Small intestine (tissue), 7 donors: ENCODE measurements at regions not wholly inside any gene's neighbourhood (a gene's known extent, or its start where the extent isn't known, plus 50 kb on each side); places are given as distances from the start of the nearest gene placed in this dataset.
"Not testable (repeated sequence)": the region's sequence is repeated elsewhere in the genome, so short reads cannot be mapped to it uniquely, and the experiment has no call there.

ENCODE experiments used
- DNase-seq, 2 donors: peaks; one replicate each; pipeline versions ENCODE4 v3.0.0 to v3.0.0-alpha.2; 2013
- FAIRE-seq: peaks from 2 replicates; lab custom pipeline; 2012; peaks lifted over from hg19 to GRCh38; lab: Jason Lieb, UNC
- H3K27ac ChIP-seq, 3 donors: one replicate each; pipeline ENCODE4 v1.5.1; 2013; ENCODE audit warnings: low read length in 2 of 3, mild to moderate bottlenecking in 2 of 3, control low read depth in 1 of 3, inconsistent platforms in 1 of 3, low read depth in 1 of 3, moderate library complexity in 1 of 3
- H3K27me3 ChIP-seq, 3 donors: one replicate each; pipeline ENCODE4 v1.6.1; 2013; ENCODE audit warnings: low read length in 3 of 3, inconsistent platforms in 1 of 3; ENCODE audit not compliant: control insufficient read depth in 3 of 3, insufficient read depth in 3 of 3
- H3K36me3 ChIP-seq, 3 donors: one replicate each; pipeline ENCODE4 v1.6.1; 2013; ENCODE audit warnings: low read length in 3 of 3, inconsistent platforms in 1 of 3, low read depth in 1 of 3, mild to moderate bottlenecking in 1 of 3, moderate library complexity in 1 of 3; ENCODE audit not compliant: control insufficient read depth in 3 of 3, insufficient read depth in 2 of 3
- H3K4me1 ChIP-seq, 3 donors: one replicate each; pipeline ENCODE4 v1.6.1; 2013; ENCODE audit warnings: low read length in 2 of 3, inconsistent platforms in 1 of 3, low read depth in 1 of 3, mild to moderate bottlenecking in 1 of 3, moderate library complexity in 1 of 3; ENCODE audit not compliant: control insufficient read depth in 3 of 3, insufficient read depth in 2 of 3
- H3K4me3 ChIP-seq, 3 donors: one replicate each; pipeline ENCODE4 v1.5.1; 2013; ENCODE audit warnings: low read length in 3 of 3, control low read depth in 1 of 3, inconsistent platforms in 1 of 3, low read depth in 1 of 3, mild to moderate bottlenecking in 1 of 3, moderate library complexity in 1 of 3
- H3K9me3 ChIP-seq, 2 donors: one replicate each; pipeline ENCODE4 v1.6.1; 2013; ENCODE audit warnings: low read depth in 1 of 2, low read length in 1 of 2; ENCODE audit not compliant: control insufficient read depth in 2 of 2, insufficient read depth in 1 of 2
- WGBS, 3 donors: extraction: QIAGEN DNeasy Blood & Tissue Kit; methylation state at CpG; one replicate each; pipeline ENCODE4 v1.1.7; 2013; 5-methylcytosine and 5-hydroxymethylcytosine counted together
- donor health status: healthy with polysubstance abuse.
- donor health status: control.
- donor health status: control.
- donor health status: Bipolar disorder and iron deficiency.
- donor health status: healthy.

DNA sequence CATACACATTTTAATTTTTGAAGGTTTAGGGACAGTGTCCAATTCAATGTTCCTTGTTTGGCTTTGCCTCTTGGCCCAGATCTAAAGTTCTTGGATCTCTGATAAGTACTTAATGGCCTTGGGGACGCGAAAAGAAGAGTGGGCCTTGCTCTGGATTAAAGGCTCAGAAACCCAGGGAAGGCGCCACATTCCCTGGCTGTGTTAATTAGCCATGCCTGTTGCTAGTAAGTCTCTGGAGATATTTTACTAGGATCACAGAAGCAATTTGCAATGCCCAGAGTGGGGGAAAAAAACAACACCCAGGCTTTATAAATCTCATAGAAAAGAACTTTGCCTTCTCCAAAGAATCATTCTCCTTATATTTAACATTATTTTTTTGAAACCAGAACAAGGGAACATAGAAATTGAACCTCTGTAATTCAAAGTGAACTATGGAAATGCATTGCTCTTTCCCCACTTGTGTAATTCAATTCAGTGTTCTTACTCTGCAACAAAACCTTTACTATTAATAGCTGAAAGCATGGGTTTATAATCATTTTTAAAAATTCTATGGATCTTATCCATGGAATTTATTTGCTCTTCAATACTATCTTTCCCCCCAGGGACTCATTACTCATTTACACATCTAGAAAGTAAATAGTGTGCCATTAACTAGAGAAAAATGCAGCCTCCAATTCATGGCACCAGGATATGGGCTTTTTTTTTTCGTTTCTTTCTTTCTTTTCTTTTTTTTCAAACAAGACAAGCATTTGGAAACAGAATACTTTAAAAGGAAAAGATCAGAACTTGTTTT is 172.2 kb upstream of the ANKRD55 start:
- DNase-seq (peak in 1 of 2 donors; percentile 33), FAIRE-seq (no peak)
- Histone ChIP-seq H3K27ac (peak overlapping the region in 1 of 3 donors; percentile 26), H3K27me3 (no peaks in the 10 kb centered on the region), H3K4me3 (no peak overlapping the region), H3K4me1 (peaks cover 0 to 38% (median 0%) of the 10 kb centered on the region in 3 donors), H3K36me3 (no peaks in the 10 kb centered on the region), H3K9me3 (no peaks in the 10 kb centered on the region)
- 64 to 84% (median 83%) methylated on average over 4 of the region's 4 CpGs for WGBS, 3 donors

DNA sequence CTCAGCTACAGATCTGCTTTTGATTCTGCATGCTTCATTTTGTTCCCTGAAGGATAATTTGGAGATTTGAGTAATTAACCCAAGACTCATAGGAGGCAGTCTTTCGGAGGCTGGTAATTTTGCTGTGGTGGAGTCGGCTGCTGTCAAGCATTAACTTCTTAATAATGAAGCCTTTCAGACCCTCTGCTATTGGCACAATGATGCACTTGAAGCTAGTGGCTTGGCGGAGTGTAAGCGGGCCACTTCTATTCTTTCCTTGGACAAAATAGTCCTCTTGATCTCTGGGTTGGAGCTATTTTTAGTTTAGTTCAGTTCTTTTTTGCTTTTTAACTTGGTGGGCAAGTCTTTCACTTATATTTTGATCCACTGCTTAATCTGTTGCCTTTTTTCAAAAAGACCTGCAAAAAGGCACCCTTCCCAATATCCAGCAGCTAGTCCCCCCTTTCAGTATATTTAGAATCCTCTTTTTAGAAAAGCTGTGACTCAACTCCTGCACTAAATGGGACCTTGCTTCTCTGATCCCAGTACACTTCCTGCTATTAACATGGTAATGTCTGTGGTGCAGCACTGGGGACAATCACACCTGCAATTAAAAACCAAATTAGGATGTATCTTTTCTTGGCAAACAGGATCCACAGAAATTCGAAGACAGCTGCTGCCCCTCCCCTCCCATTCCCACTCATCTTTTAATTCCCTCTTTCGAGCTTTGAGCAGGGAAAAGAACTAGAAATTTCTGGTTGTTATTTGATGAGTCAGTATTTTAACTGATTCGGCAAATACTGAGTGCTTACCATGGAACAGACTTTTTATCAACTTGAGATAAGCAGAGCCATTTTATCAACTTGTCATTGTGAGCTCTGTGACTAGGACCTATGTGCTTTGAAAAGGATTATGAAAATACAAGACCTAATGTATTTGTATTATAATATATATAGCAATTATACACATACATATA is 169.4 kb upstream of the ANKRD55 start:
- Histone ChIP-seq H3K4me1 (peaks cover 0 to 24% (median 0%) of the 10 kb centered on the region in 3 donors), H3K27me3 (no peaks in the 10 kb centered on the region), H3K4me3 (no peak overlapping the region), H3K9me3 (no peaks in the 10 kb centered on the region), H3K27ac (peak overlapping the region in 1 of 3 donors; percentile 35), H3K36me3 (no peaks in the 10 kb centered on the region)
- 60 to 63% (median 61%) methylated on average over 7 of the region's 7 CpGs for WGBS, 3 donors
- DNase-seq (peak; percentile 32 to 35), FAIRE-seq (no peak)

DNA sequence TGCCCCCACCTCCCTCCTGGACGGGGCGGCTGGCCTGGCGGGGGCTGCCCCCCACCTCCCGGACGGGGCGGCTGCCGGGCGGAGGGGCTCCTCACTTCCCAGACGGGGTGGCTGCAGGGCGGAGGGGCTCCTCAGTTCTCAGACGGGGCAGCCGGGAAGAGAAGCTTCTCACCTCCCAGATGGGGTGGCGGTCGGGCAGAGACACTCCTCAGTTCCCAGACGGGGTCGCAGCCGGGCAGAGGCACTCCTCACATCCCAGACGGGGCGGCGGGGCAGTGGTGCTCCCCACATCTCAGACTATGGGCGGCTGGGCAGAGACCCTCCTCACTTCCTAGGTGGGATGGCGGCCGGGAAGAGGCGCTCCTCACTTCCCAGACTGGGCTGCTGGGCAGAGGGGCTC is 164.7 kb upstream of the ANKRD55 start:
- not testable (repeated sequence) for H3K9me3 ChIP-seq, H3K36me3 ChIP-seq
- 96 to 98% (median 97%) methylated on average over 11 to 24 of the region's 24 CpGs for WGBS, 3 donors

DNA sequence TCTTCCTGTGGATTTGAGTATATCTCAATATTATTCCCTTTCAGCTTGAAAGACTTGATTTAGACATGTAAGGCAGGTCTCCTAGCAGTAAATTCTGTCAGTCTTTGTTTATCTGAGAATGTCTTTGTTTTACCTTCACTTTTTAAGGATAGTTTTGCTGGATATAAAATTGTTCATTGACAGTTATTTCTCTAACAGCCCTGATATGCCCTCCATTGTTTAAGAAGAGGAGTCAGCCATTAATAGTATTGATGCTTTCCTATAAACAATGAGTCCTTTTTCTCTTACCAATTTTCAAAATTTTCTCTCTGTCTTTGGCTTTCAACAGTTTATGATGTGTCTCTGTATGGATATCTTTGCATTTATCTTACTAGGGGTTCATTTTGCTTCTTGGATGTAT is 163.5 kb upstream of the ANKRD55 start:
- Histone ChIP-seq H3K9me3 (peaks cover 0 to 6% of the 10 kb centered on the region in 2 donors), H3K27me3 (no peaks in the 10 kb centered on the region), H3K4me1 (no peaks in the 10 kb centered on the region), H3K36me3 (no peaks in the 10 kb centered on the region), H3K4me3 (no peak overlapping the region), H3K27ac (no peak overlapping the region)
- peak; percentile 53 for FAIRE-seq
- no peak for DNase-seq

More for the DNA sequence above, 164.7 kb upstream of the ANKRD55 start:
- H3K4me3 ChIP-seq, DNase-seq, H3K27ac ChIP-seq, H3K27me3 ChIP-seq, H3K4me1 ChIP-seq, FAIRE-seq: not testable (repeated sequence)

DNA sequence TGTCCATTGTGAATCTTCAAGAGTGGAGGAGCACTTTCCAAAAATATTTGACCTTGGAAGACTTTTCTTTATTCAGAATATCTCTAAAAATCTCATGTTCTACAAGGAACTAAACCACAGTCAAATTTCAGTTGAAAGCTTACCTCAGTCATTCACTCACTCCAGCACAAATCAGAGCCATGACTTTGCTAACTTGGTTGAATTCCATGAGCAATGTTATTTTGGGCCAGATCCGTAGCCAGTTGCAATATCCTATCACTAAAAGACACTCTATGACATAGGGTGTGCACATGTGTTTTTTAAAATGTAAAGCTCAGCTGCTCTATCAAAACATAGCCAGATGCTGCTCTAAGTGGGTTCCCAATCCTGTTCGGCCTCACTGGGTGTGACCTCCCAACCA is 156.1 kb upstream of the ANKRD55 start:
- Histone ChIP-seq H3K27me3 (no peaks in the 10 kb centered on the region), H3K27ac (no peak overlapping the region), H3K4me3 (no peak overlapping the region), H3K4me1 (no peaks in the 10 kb centered on the region), H3K36me3 (no peaks in the 10 kb centered on the region), H3K9me3 (peaks cover 0 to 12% of the 10 kb centered on the region in 2 donors)
- DNase-seq, result no peak
- FAIRE-seq, result no peak
- 89 to 94% (median 91%) methylated on average over 2 of the region's 2 CpGs for WGBS, 3 donors

- Histone ChIP-seq H3K4me1 (no peaks in the 10 kb centered on the region), H3K9me3 (peaks cover 0 to 10% of the 10 kb centered on the region in 2 donors), H3K27ac (no peak overlapping the region), H3K36me3 (no peaks in the 10 kb centered on the region), H3K4me3 (no peak overlapping the region), H3K27me3 (no peaks in the 10 kb centered on the region)
- no peak for DNase-seq
- 93 to 95% (median 95%) methylated on average over 1 of the region's 1 CpG for WGBS, 3 donors
- FAIRE-seq, result no peak
Observed at GRCh38 chr5:56388229-56388985, 155.3 kb upstream of the ANKRD55 start.

DNA sequence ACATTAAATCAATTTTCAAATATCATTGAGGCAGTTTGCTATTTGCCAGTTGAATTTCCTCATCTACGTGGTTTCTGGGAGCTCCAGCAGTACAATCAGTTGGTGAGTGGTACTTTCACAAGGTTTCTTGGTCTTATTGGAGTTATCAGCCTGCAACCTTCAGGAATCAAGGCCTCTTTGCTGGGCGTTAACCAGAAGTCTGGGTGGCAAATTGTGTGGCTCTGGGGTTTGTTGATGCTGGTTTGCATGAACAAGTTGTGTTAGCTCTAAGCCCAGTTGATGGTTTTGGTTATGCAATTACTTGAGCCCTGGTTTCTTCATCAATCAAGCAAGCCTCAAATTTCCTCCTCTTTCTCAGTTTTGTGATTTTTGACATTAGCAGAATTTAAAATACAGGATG is 152.9 kb upstream of the ANKRD55 start:
- Histone ChIP-seq H3K27me3 (no peaks in the 10 kb centered on the region), H3K4me3 (no peak overlapping the region), H3K4me1 (no peaks in the 10 kb centered on the region), H3K36me3 (no peaks in the 10 kb centered on the region), H3K9me3 (peaks cover 0 to 10% of the 10 kb centered on the region in 2 donors), H3K27ac (no peak overlapping the region)
- DNase-seq (no peak), FAIRE-seq (no peak)
- 75 to 88% (median 75%) methylated on average over 2 of the region's 2 CpGs for WGBS, 3 donors

- WGBS, 3 donors, result 84 to 88% (median 86%) methylated on average over 12 of the region's 12 CpGs
- Histone ChIP-seq H3K4me1 (no peaks in the 10 kb centered on the region), H3K4me3 (no peak overlapping the region), H3K36me3 (no peaks in the 10 kb centered on the region), H3K9me3 (peaks cover 0 to 3% of the 10 kb centered on the region in 2 donors), H3K27ac (no peak overlapping the region), H3K27me3 (no peaks in the 10 kb centered on the region)
- FAIRE-seq, result no peak
- DNase-seq, result no peak
Observed at GRCh38 chr5:56384186-56384585, 151.1 kb upstream of the ANKRD55 start.
